PFSK-1 (cell line): ENCODE measurements at regions not wholly inside any gene's neighbourhood (a gene's known extent, or its start where the extent isn't known, plus 50 kb on each side); places are given as distances from the start of the nearest gene placed in this dataset.

Experiments used
- FOXP2 ChIP-seq: optimal IDR thresholded peaks from 2 replicates; pipeline ENCODE3; 2011; ENCODE audit warnings: borderline replicate concordance, control low read depth, inconsistent platforms; ENCODE audit not compliant: insufficient read depth; ENCODE audit errors: extremely low read length, extremely low read depth
- POLR2AphosphoS5 ChIP-seq: IDR thresholded peaks from 2 replicates; pipeline ENCODE4 v1.6.1; 2012; ENCODE audit warnings: low read depth, mild to moderate bottlenecking, control low read depth, low read length, moderate library complexity
- SIN3A ChIP-seq: IDR thresholded peaks from 2 replicates; pipeline ENCODE4 v1.6.1; 2012; ENCODE audit warnings: mild to moderate bottlenecking, low read length, moderate library complexity, borderline replicate concordance; ENCODE audit not compliant: insufficient read depth
- TAF1 ChIP-seq: IDR thresholded peaks from 2 replicates; pipeline ENCODE4 v1.6.1; 2012; ENCODE audit warnings: low read length, control low read depth, borderline replicate concordance; ENCODE audit not compliant: insufficient read depth
- TF ChIP-seq, protein P1 (sequence below), 2 experiments: IDR thresholded peaks; 2 replicates each; pipeline versions ENCODE4 v1.6.1 to v1.8.0; 2011 to 2012; ENCODE audit warnings: low read depth in 2 of 2, low read length in 2 of 2, control low read depth in 1 of 2, inconsistent platforms in 1 of 2, mild to moderate bottlenecking in 1 of 2, moderate library complexity in 1 of 2; ENCODE audit not compliant: insufficient read depth in 1 of 2

DNA sequence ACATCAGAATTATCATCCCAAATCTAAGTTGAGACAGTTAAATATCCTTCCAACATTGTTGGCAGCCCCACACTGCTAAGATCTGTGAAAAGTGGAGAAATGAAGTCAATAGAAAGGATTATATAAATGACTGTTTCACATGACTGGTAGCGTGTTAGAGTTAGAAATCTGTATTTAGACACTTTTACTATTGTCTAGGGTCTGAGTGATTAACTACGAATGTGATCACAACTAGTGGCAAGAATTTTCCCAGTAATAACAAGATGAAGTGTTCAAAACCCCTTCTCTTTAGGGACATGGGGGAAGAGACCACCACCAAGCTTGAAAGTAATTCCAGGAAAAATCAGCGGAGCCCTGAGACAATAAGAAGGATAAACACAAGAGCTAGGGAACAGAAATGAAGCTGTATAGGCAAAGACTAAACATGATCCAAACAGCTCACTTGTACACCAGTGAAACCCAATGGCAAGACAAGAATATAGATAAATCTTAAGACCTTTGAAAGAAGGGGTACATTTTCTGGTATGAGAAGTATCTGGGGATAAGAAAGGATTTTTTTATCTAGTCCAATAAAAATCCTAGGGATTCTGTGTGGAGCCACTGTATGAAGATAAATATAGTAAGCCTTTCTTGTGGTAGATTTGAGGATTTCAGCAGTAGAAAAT is 646.6 kb upstream of the USP24 start:
- TF ChIP-seq POLR2AphosphoS5 (no peak), TAF1 (no peak), SIN3A (no peak), FOXP2 (no peak)
- TF ChIP-seq, protein P1, sequence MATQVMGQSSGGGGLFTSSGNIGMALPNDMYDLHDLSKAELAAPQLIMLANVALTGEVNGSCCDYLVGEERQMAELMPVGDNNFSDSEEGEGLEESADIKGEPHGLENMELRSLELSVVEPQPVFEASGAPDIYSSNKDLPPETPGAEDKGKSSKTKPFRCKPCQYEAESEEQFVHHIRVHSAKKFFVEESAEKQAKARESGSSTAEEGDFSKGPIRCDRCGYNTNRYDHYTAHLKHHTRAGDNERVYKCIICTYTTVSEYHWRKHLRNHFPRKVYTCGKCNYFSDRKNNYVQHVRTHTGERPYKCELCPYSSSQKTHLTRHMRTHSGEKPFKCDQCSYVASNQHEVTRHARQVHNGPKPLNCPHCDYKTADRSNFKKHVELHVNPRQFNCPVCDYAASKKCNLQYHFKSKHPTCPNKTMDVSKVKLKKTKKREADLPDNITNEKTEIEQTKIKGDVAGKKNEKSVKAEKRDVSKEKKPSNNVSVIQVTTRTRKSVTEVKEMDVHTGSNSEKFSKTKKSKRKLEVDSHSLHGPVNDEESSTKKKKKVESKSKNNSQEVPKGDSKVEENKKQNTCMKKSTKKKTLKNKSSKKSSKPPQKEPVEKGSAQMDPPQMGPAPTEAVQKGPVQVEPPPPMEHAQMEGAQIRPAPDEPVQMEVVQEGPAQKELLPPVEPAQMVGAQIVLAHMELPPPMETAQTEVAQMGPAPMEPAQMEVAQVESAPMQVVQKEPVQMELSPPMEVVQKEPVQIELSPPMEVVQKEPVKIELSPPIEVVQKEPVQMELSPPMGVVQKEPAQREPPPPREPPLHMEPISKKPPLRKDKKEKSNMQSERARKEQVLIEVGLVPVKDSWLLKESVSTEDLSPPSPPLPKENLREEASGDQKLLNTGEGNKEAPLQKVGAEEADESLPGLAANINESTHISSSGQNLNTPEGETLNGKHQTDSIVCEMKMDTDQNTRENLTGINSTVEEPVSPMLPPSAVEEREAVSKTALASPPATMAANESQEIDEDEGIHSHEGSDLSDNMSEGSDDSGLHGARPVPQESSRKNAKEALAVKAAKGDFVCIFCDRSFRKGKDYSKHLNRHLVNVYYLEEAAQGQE (IDR thresholded peaks at IDR 0.05; ENCODE audit: insufficient read depth in 1 of 2, low read depth in 2 of 2, low read length in 2 of 2): no peak
